T-helper 17 cell (primary cell): ENCODE measurements at regions not wholly inside any gene's neighbourhood (a gene's known extent, or its start where the extent isn't known, plus 50 kb on each side); places are given as distances from the start of the nearest gene placed in this dataset.

Experiments
- ATAC-seq: fragments of 150-1000 bp; cut with Tn5 transposase; 2 replicates; pipeline ENCODE4 v1.10.0; 2021; ENCODE audit warnings: mild to moderate bottlenecking, moderate library complexity
- DNase-seq, 3 donors: peaks; one replicate each; pipeline versions ENCODE4 v3.0.0 to v3.0.0-alpha.2; 2020 to 2021
- H3K9me3 ChIP-seq: one replicate; pipeline ENCODE4 v1.7.0; 2013; ENCODE audit warnings: low read length, mild to moderate bottlenecking; ENCODE audit not compliant: control insufficient read depth, poor library complexity, severe bottlenecking
- H3K27ac Mint-ChIP-seq: one replicate; pipeline ENCODE4 v1.8.0; 2022; ENCODE audit warnings: mild to moderate bottlenecking, moderate library complexity, mixed read lengths
- H3K27me3 Mint-ChIP-seq: one replicate; pipeline ENCODE4 v1.8.0; 2022; ENCODE audit warnings: mixed read lengths
- H3K36me3 Mint-ChIP-seq: one replicate; pipeline ENCODE4 v1.8.0; 2022; ENCODE audit warnings: low read depth, mixed read lengths
- H3K4me1 Mint-ChIP-seq: one replicate; pipeline ENCODE4 v1.8.0; 2022; ENCODE audit warnings: mild to moderate bottlenecking, mixed read lengths
- H3K4me3 Mint-ChIP-seq: one replicate; pipeline ENCODE4 v1.8.0; 2022; ENCODE audit warnings: mild to moderate bottlenecking, moderate library complexity, mixed read lengths

- Mint-ChIP-seq H3K27ac (no peak overlapping the region), H3K36me3 (no peaks in the 10 kb centered on the region), H3K4me3 (no peak overlapping the region), H3K4me1 (no peaks in the 10 kb centered on the region), H3K27me3 (no peaks in the 10 kb centered on the region)
- ATAC-seq (no peak), DNase-seq (no peak)
- H3K9me3 ChIP-seq, result no peaks in the 10 kb centered on the region
Measured at GRCh38 chr5:163988566-163988965, 483.1 kb downstream of the MAT2B start.

- H3K9me3 ChIP-seq, result no peaks in the 10 kb centered on the region
- Mint-ChIP-seq H3K27ac (no peak overlapping the region), H3K27me3 (no peaks in the 10 kb centered on the region), H3K4me1 (no peaks in the 10 kb centered on the region), H3K36me3 (no peaks in the 10 kb centered on the region), H3K4me3 (no peak overlapping the region)
- DNase-seq, result no peak
- no peak for ATAC-seq
Measured at GRCh38 chr5:163993126-163993525, 487.7 kb downstream of the MAT2B start.

GRCh38 chr5:163995206-163995605, 489.8 kb downstream of the MAT2B start:
- Mint-ChIP-seq H3K4me1 (no peaks in the 10 kb centered on the region), H3K36me3 (no peaks in the 10 kb centered on the region), H3K27me3 (no peaks in the 10 kb centered on the region), H3K4me3 (no peak overlapping the region), H3K27ac (no peak overlapping the region)
- DNase-seq, result no peak
- H3K9me3 ChIP-seq, result no peaks in the 10 kb centered on the region
- ATAC-seq, result no peak

- no peak overlapping the region for H3K27ac Mint-ChIP-seq
- ATAC-seq (no peak), DNase-seq (no peak)
- H3K9me3 ChIP-seq, result no peaks in the 10 kb centered on the region
- H3K27me3 Mint-ChIP-seq, result no peaks in the 10 kb centered on the region
- H3K36me3 Mint-ChIP-seq, result no peaks in the 10 kb centered on the region
- no peaks in the 10 kb centered on the region for H3K4me1 Mint-ChIP-seq
- no peak overlapping the region for H3K4me3 Mint-ChIP-seq
Measured at GRCh38 chr5:163997965-163998364, 492.5 kb downstream of the MAT2B start.

- H3K27ac Mint-ChIP-seq, result no peak overlapping the region
- DNase-seq, result no peak
Measured at GRCh38 chr5:164000241-164000640, 494.8 kb downstream of the MAT2B start.

GRCh38 chr5:164000819-164001218, 495.4 kb downstream of the MAT2B start:
- DNase-seq (no peak), ATAC-seq (no peak)
- Mint-ChIP-seq H3K4me3 (no peak overlapping the region), H3K27me3 (no peaks in the 10 kb centered on the region), H3K36me3 (no peaks in the 10 kb centered on the region), H3K27ac (no peak overlapping the region), H3K4me1 (no peaks in the 10 kb centered on the region)
- no peaks in the 10 kb centered on the region for H3K9me3 ChIP-seq

More at GRCh38 chr5:164000241-164000640, 494.8 kb downstream of the MAT2B start:
- Mint-ChIP-seq H3K27me3 (no peaks in the 10 kb centered on the region), H3K36me3 (no peaks in the 10 kb centered on the region), H3K4me1 (no peaks in the 10 kb centered on the region), H3K4me3 (no peak overlapping the region)
- ATAC-seq, result no peak
- H3K9me3 ChIP-seq, result no peaks in the 10 kb centered on the region

GRCh38 chr5:164002214-164002613, 496.8 kb downstream of the MAT2B start:
- H3K9me3 ChIP-seq, result no peaks in the 10 kb centered on the region
- H3K36me3 Mint-ChIP-seq, result no peaks in the 10 kb centered on the region
- no peak overlapping the region for H3K4me3 Mint-ChIP-seq
- no peak overlapping the region for H3K27ac Mint-ChIP-seq
- ATAC-seq, result no peak
- no peaks in the 10 kb centered on the region for H3K27me3 Mint-ChIP-seq
- no peaks in the 10 kb centered on the region for H3K4me1 Mint-ChIP-seq
- no peak for DNase-seq

- ATAC-seq (no peak), DNase-seq (no peak)
- H3K27me3 Mint-ChIP-seq, result no peaks in the 10 kb centered on the region
- H3K36me3 Mint-ChIP-seq, result no peaks in the 10 kb centered on the region
- no peaks in the 10 kb centered on the region for H3K4me1 Mint-ChIP-seq
- H3K27ac Mint-ChIP-seq, result no peak overlapping the region
- no peak overlapping the region for H3K4me3 Mint-ChIP-seq
- no peaks in the 10 kb centered on the region for H3K9me3 ChIP-seq
Measured at GRCh38 chr5:164002628-164003027, 497.2 kb downstream of the MAT2B start.

GRCh38 chr5:164005071-164005470, 499.7 kb downstream of the MAT2B start:
- no peaks in the 10 kb centered on the region for H3K36me3 Mint-ChIP-seq
- H3K27ac Mint-ChIP-seq, result no peak overlapping the region
- no peak overlapping the region for H3K4me3 Mint-ChIP-seq
- H3K4me1 Mint-ChIP-seq, result no peaks in the 10 kb centered on the region
- ATAC-seq (no peak), DNase-seq (no peak)
- H3K27me3 Mint-ChIP-seq, result no peaks in the 10 kb centered on the region
- H3K9me3 ChIP-seq, result no peaks in the 10 kb centered on the region

- no peak overlapping the region for H3K4me3 Mint-ChIP-seq
- H3K9me3 ChIP-seq, result no peaks in the 10 kb centered on the region
- H3K4me1 Mint-ChIP-seq, result no peaks in the 10 kb centered on the region
- ATAC-seq (no peak), DNase-seq (no peak)
- no peaks in the 10 kb centered on the region for H3K27me3 Mint-ChIP-seq
- no peaks in the 10 kb centered on the region for H3K36me3 Mint-ChIP-seq
- no peak overlapping the region for H3K27ac Mint-ChIP-seq
Measured at GRCh38 chr5:164007064-164007463, 501.6 kb downstream of the MAT2B start.

GRCh38 chr5:164009621-164010020, 504.2 kb downstream of the MAT2B start:
- Mint-ChIP-seq H3K27ac (no peak overlapping the region), H3K4me1 (peaks cover 2% of the 10 kb centered on the region), H3K36me3 (no peaks in the 10 kb centered on the region), H3K27me3 (no peaks in the 10 kb centered on the region), H3K4me3 (no peak overlapping the region)
- no peak for DNase-seq
- no peak for ATAC-seq
- no peaks in the 10 kb centered on the region for H3K9me3 ChIP-seq

- DNase-seq, result no peak
- ATAC-seq, result no peak
- H3K4me3 Mint-ChIP-seq, result no peak overlapping the region
Measured at GRCh38 chr5:164010900-164011299, 505.5 kb downstream of the MAT2B start.

GRCh38 chr5:164012371-164012770, 507.0 kb downstream of the MAT2B start:
- no peak overlapping the region for H3K4me3 Mint-ChIP-seq
- no peak for DNase-seq
- H3K27ac Mint-ChIP-seq, result no peak overlapping the region
- no peaks in the 10 kb centered on the region for H3K9me3 ChIP-seq
- no peak for ATAC-seq
- H3K4me1 Mint-ChIP-seq, result peaks cover 2% of the 10 kb centered on the region
- H3K27me3 Mint-ChIP-seq, result no peaks in the 10 kb centered on the region
- H3K36me3 Mint-ChIP-seq, result no peaks in the 10 kb centered on the region

More at GRCh38 chr5:164010900-164011299, 505.5 kb downstream of the MAT2B start:
- no peak overlapping the region for H3K27ac Mint-ChIP-seq
- peaks cover 2% of the 10 kb centered on the region for H3K4me1 Mint-ChIP-seq
- H3K27me3 Mint-ChIP-seq, result no peaks in the 10 kb centered on the region
- H3K9me3 ChIP-seq, result no peaks in the 10 kb centered on the region
- no peaks in the 10 kb centered on the region for H3K36me3 Mint-ChIP-seq

- H3K9me3 ChIP-seq, result no peaks in the 10 kb centered on the region
- no peaks in the 10 kb centered on the region for H3K36me3 Mint-ChIP-seq
- H3K4me3 Mint-ChIP-seq, result no peak overlapping the region
- H3K27ac Mint-ChIP-seq, result no peak overlapping the region
- DNase-seq (no peak), ATAC-seq (no peak)
- H3K4me1 Mint-ChIP-seq, result peaks cover 2% of the 10 kb centered on the region
- no peaks in the 10 kb centered on the region for H3K27me3 Mint-ChIP-seq
Measured at GRCh38 chr5:164013077-164013670, 507.8 kb downstream of the MAT2B start.
